ENCODE measurements at regions not wholly inside any gene's neighbourhood (a gene's known extent, or its start where the extent isn't known, plus 50 kb on each side); places are given as distances from the start of the nearest gene placed in this dataset.

GRCh38 chr18:22683196-22683676, 249.9 kb upstream of the RBBP8 start:
- H3K27ac ChIP-seq (ENCODE audit: low read length): no peak overlapping the region
- no peaks in the 10 kb centered on the region for H3K36me3 ChIP-seq (ENCODE audit: control insufficient read depth, low read depth, low read length)
- H3K4me3 ChIP-seq (ENCODE audit: low read length): no peak overlapping the region
- peaks cover 11% of the 10 kb centered on the region for H3K9me3 ChIP-seq (ENCODE audit: control insufficient read depth, low read depth, low read length)
- H3K27me3 ChIP-seq (ENCODE audit: control insufficient read depth, insufficient read depth, low read length): no peaks in the 10 kb centered on the region
- H3K4me1 ChIP-seq (ENCODE audit: control insufficient read depth, low read depth, low read length): no peaks in the 10 kb centered on the region
- H3K9ac ChIP-seq (ENCODE audit: low read length): no peak overlapping the region

- Histone ChIP-seq H3K4me1 (ENCODE audit: control insufficient read depth, low read depth, low read length) (no peaks in the 10 kb centered on the region), H3K27ac (ENCODE audit: low read length) (no peak overlapping the region), H3K27me3 (ENCODE audit: control insufficient read depth, insufficient read depth, low read length) (no peaks in the 10 kb centered on the region)
Measured at GRCh38 chr18:22683786-22684185, 249.3 kb upstream of the RBBP8 start.

GRCh38 chr18:22684268-22684667, 248.9 kb upstream of the RBBP8 start:
- Histone ChIP-seq H3K4me1 (ENCODE audit: control insufficient read depth, low read depth, low read length) (no peaks in the 10 kb centered on the region), H3K9me3 (ENCODE audit: control insufficient read depth, low read depth, low read length) (peaks cover 11% of the 10 kb centered on the region), H3K36me3 (ENCODE audit: control insufficient read depth, low read depth, low read length) (no peaks in the 10 kb centered on the region), H3K9ac (ENCODE audit: low read length) (no peak overlapping the region), H3K27ac (ENCODE audit: low read length) (no peak overlapping the region), H3K4me3 (ENCODE audit: low read length) (no peak overlapping the region), H3K27me3 (ENCODE audit: control insufficient read depth, insufficient read depth, low read length) (no peaks in the 10 kb centered on the region)

More at GRCh38 chr18:22683786-22684185, 249.3 kb upstream of the RBBP8 start:
- H3K36me3 ChIP-seq (ENCODE audit: control insufficient read depth, low read depth, low read length): no peaks in the 10 kb centered on the region
- H3K9me3 ChIP-seq (ENCODE audit: control insufficient read depth, low read depth, low read length): peaks cover 11% of the 10 kb centered on the region
- H3K4me3 ChIP-seq (ENCODE audit: low read length): no peak overlapping the region
- H3K9ac ChIP-seq (ENCODE audit: low read length): no peak overlapping the region

DNA sequence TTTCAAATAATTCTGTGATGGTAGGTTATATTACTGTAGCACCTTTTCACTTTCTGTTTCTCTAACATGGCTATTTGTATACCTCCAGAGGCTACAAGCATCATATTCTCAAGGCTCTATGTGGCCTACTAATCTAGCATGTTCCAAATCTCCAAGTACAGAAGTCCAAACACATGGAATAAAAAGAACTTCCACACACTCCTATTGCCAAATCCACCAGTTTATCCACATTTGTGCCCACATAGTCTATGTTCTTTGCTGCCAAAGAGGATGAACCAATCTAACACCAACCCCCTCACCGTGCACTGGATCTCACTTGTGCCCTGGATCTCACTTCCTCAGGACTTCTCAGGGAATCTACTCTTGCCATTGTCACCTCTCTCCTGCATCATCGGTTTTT, 247.3 kb upstream of the RBBP8 start:
- no peak overlapping the region for H3K27ac ChIP-seq (ENCODE audit: low read length)
- no peaks in the 10 kb centered on the region for H3K27me3 ChIP-seq (ENCODE audit: control insufficient read depth, insufficient read depth, low read length)
- H3K4me1 ChIP-seq (ENCODE audit: control insufficient read depth, low read depth, low read length): no peaks in the 10 kb centered on the region
- H3K36me3 ChIP-seq (ENCODE audit: control insufficient read depth, low read depth, low read length): no peaks in the 10 kb centered on the region
- H3K9me3 ChIP-seq (ENCODE audit: control insufficient read depth, low read depth, low read length): peaks cover 11% of the 10 kb centered on the region
- no peak overlapping the region for H3K4me3 ChIP-seq (ENCODE audit: low read length)
- no peak overlapping the region for H3K9ac ChIP-seq (ENCODE audit: low read length)

DNA sequence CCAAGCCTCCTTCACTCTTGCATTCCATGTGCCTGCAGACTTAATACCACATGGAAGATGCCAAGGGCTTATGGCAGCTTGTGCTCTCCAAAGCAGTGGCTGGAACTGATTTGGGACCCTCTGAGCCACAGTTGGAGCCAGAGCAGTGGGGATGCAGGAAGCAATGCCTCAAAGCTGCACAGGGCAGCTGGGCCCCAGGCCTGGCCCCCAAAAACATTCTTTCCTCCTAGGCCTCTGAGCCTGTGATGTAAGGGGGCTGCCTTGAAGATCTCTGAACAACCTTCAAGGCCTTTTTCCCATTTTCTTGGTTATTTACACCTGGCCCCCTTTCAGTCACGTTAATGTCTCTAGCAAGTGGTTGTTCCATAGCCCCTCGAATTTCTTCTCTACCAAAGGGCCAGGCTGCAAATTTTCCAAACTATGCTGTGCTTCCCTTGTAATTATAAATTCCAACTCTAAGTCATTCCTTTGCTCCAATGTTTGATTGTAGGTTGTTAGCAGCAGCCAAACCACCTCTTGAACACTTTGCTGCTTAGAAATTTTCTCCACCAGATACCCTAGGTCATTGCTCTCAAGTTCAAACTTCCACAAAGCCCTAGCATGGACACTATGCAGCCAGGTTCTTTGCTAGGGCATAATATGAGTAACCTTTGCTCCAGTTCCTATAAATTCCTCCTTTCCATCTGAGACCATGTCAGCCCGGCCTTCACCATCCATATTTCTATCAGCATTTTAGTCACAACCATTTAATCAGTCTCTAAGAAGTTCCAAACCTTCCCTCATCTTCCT, 245.0 kb upstream of the RBBP8 start:
- no peaks in the 10 kb centered on the region for H3K36me3 ChIP-seq (ENCODE audit: control insufficient read depth, low read depth, low read length)
- no peak overlapping the region for H3K4me3 ChIP-seq (ENCODE audit: low read length)
- H3K27ac ChIP-seq (ENCODE audit: low read length): no peak overlapping the region
- no peaks in the 10 kb centered on the region for H3K27me3 ChIP-seq (ENCODE audit: control insufficient read depth, insufficient read depth, low read length)
- peaks cover 11% of the 10 kb centered on the region for H3K9me3 ChIP-seq (ENCODE audit: control insufficient read depth, low read depth, low read length)
- H3K9ac ChIP-seq (ENCODE audit: low read length): no peak overlapping the region
- peaks cover 4% of the 10 kb centered on the region for H3K4me1 ChIP-seq (ENCODE audit: control insufficient read depth, low read depth, low read length)

- Histone ChIP-seq H3K9me3 (ENCODE audit: control insufficient read depth, low read depth, low read length) (peaks cover 11% of the 10 kb centered on the region), H3K4me3 (ENCODE audit: low read length) (no peak overlapping the region), H3K36me3 (ENCODE audit: control insufficient read depth, low read depth, low read length) (no peaks in the 10 kb centered on the region), H3K27me3 (ENCODE audit: control insufficient read depth, insufficient read depth, low read length) (no peaks in the 10 kb centered on the region), H3K9ac (ENCODE audit: low read length) (no peak overlapping the region), H3K4me1 (ENCODE audit: control insufficient read depth, low read depth, low read length) (peaks cover 4% of the 10 kb centered on the region), H3K27ac (ENCODE audit: low read length) (no peak overlapping the region)
Measured at GRCh38 chr18:22688877-22689496, 244.1 kb upstream of the RBBP8 start.

DNA sequence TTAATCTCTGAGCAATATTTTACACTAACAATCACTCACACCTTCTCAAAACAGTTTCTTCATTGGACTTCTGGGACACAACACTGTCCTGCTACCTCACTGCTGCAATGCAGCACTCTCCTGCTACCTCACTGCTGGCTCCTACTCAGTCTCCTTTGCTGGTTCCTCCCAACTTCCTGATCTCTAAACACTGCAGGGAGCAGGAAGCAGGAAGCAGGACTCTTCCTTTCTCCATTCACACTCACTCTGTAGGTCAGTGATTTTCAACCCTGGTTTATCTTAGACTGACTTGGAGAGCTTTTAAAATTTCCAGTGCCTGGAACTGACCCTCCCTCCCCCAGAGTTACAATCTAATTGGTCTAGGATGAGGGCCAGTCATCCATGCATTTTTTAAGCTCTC, 243.4 kb upstream of the RBBP8 start:
- Histone ChIP-seq H3K36me3 (ENCODE audit: control insufficient read depth, low read depth, low read length) (no peaks in the 10 kb centered on the region), H3K27me3 (ENCODE audit: control insufficient read depth, insufficient read depth, low read length) (no peaks in the 10 kb centered on the region), H3K27ac (ENCODE audit: low read length) (no peak overlapping the region), H3K9me3 (ENCODE audit: control insufficient read depth, low read depth, low read length) (peaks cover 11% of the 10 kb centered on the region), H3K4me1 (ENCODE audit: control insufficient read depth, low read depth, low read length) (peaks cover 4% of the 10 kb centered on the region), H3K4me3 (ENCODE audit: low read length) (no peak overlapping the region), H3K9ac (ENCODE audit: low read length) (no peak overlapping the region)

DNA sequence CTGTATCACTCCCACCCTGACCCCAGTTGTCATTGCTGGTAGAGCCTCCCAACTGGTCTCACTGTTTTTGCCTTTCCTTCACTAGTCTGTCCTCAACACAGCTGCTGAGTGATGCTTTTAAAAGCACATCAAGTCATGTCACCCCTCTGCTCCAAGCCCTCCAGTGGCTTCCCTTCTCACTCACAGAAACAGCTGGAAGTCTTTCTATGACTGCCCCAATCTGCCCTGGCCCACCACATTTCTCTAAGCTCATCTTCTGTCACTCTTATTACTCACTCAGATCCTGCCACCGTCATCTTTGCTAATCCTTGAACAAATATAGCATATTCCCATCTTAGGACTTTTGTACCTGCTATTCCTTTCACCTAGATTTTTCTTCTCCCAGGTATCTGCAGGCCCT, 242.6 kb upstream of the RBBP8 start:
- Histone ChIP-seq H3K27ac (ENCODE audit: low read length) (no peak overlapping the region), H3K9ac (ENCODE audit: low read length) (no peak overlapping the region), H3K4me1 (ENCODE audit: control insufficient read depth, low read depth, low read length) (peaks cover 4% of the 10 kb centered on the region)

GRCh38 chr18:22691946-22692710, 241.0 kb upstream of the RBBP8 start:
- Histone ChIP-seq H3K4me3 (ENCODE audit: low read length) (no peak overlapping the region), H3K4me1 (ENCODE audit: control insufficient read depth, low read depth, low read length) (peaks cover 4% of the 10 kb centered on the region), H3K27ac (ENCODE audit: low read length) (no peak overlapping the region), H3K9me3 (ENCODE audit: control insufficient read depth, low read depth, low read length) (peaks cover 7% of the 10 kb centered on the region), H3K36me3 (ENCODE audit: control insufficient read depth, low read depth, low read length) (no peaks in the 10 kb centered on the region), H3K9ac (ENCODE audit: low read length) (no peak overlapping the region), H3K27me3 (ENCODE audit: control insufficient read depth, insufficient read depth, low read length) (no peaks in the 10 kb centered on the region)

More for the DNA sequence above, 242.6 kb upstream of the RBBP8 start:
- H3K9me3 ChIP-seq (ENCODE audit: control insufficient read depth, low read depth, low read length): peaks cover 11% of the 10 kb centered on the region
- no peaks in the 10 kb centered on the region for H3K36me3 ChIP-seq (ENCODE audit: control insufficient read depth, low read depth, low read length)
- no peak overlapping the region for H3K4me3 ChIP-seq (ENCODE audit: low read length)
- no peaks in the 10 kb centered on the region for H3K27me3 ChIP-seq (ENCODE audit: control insufficient read depth, insufficient read depth, low read length)

DNA sequence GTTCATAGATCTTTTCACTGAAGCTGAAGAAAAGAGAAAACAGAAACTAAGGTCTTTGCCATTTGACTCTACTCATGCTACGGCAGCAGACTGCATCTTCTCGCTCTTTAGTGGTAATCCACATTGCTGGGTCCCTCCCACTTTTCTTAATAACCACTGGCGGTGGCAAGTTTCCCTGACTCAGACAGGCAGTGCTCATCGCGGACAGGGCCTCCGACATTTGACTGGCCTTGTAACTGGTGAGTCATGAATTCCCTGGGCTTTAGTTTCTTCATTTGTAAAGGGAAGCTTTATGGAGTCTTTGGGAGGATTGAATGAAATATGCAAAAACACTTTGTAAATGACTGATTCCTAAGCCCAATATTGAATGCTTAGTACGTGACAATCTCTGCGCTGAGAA, 238.2 kb upstream of the RBBP8 start:
- Histone ChIP-seq H3K4me1 (ENCODE audit: control insufficient read depth, low read depth, low read length) (peaks cover 4% of the 10 kb centered on the region), H3K27ac (ENCODE audit: low read length) (no peak overlapping the region), H3K9ac (ENCODE audit: low read length) (no peak overlapping the region), H3K4me3 (ENCODE audit: low read length) (no peak overlapping the region), H3K36me3 (ENCODE audit: control insufficient read depth, low read depth, low read length) (no peaks in the 10 kb centered on the region), H3K27me3 (ENCODE audit: control insufficient read depth, insufficient read depth, low read length) (no peaks in the 10 kb centered on the region), H3K9me3 (ENCODE audit: control insufficient read depth, low read depth, low read length) (no peaks in the 10 kb centered on the region)

- no peak overlapping the region for H3K9ac ChIP-seq (ENCODE audit: low read length)
- no peak overlapping the region for H3K27ac ChIP-seq (ENCODE audit: low read length)
- H3K27me3 ChIP-seq (ENCODE audit: control insufficient read depth, insufficient read depth, low read length): no peaks in the 10 kb centered on the region
- H3K36me3 ChIP-seq (ENCODE audit: control insufficient read depth, low read depth, low read length): no peaks in the 10 kb centered on the region
- no peaks in the 10 kb centered on the region for H3K9me3 ChIP-seq (ENCODE audit: control insufficient read depth, low read depth, low read length)
- no peak overlapping the region for H3K4me3 ChIP-seq (ENCODE audit: low read length)
- peaks cover 4% of the 10 kb centered on the region for H3K4me1 ChIP-seq (ENCODE audit: control insufficient read depth, low read depth, low read length)
Measured at GRCh38 chr18:22695674-22696073, 237.5 kb upstream of the RBBP8 start.
